Osteoblast (primary cell): ENCODE measurements at regions not wholly inside any gene's neighbourhood (a gene's known extent, or its start where the extent isn't known, plus 50 kb on each side); places are given as distances from the start of the nearest gene placed in this dataset.

Experiments
- DNase-seq: peaks from one replicate; pipeline ENCODE4 v3.0.0; 2011; ENCODE audit warnings: low spot score, mixed read lengths; ENCODE audit not compliant: insufficient read length; ENCODE audit errors: missing footprints
- H2AFZ ChIP-seq: 2 replicates; pipeline ENCODE4 v1.6.0; 2011; ENCODE audit warnings: mild to moderate bottlenecking, low read length
- H3K27ac ChIP-seq: 2 replicates; pipeline ENCODE4 v1.5.1; 2011; ENCODE audit warnings: mild to moderate bottlenecking, low read depth, low read length, moderate library complexity
- H3K27me3 ChIP-seq: 2 replicates; pipeline ENCODE4 v1.6.0; 2012; ENCODE audit warnings: mild to moderate bottlenecking, control low read depth, inconsistent platforms, low read length, moderate library complexity; ENCODE audit not compliant: insufficient read depth
- H3K36me3 ChIP-seq: 2 replicates; pipeline ENCODE4 v1.5.1; 2011; ENCODE audit warnings: mild to moderate bottlenecking, low read length, control low read depth, moderate library complexity; ENCODE audit not compliant: insufficient read depth
- H3K4me1 ChIP-seq: 2 replicates; pipeline ENCODE4 v1.5.1; 2011; ENCODE audit warnings: mild to moderate bottlenecking, low read length, control low read depth, moderate library complexity; ENCODE audit not compliant: insufficient read depth
- H3K4me2 ChIP-seq: 2 replicates; pipeline ENCODE4 v1.6.0; 2011; ENCODE audit warnings: mild to moderate bottlenecking, low read length; ENCODE audit not compliant: insufficient read depth
- H3K4me3 ChIP-seq: fragments of 200-600 bp; sonication (generic); 3 replicates; pipeline ENCODE4 v1.5.1; 2012; ENCODE audit warnings: mild to moderate bottlenecking, low read length, inconsistent platforms; ENCODE audit not compliant: insufficient read depth
- H3K79me2 ChIP-seq: 2 replicates; pipeline ENCODE4 v1.6.0; 2012; ENCODE audit warnings: mild to moderate bottlenecking, low read length, control low read depth, inconsistent platforms; ENCODE audit not compliant: insufficient read depth
- H3K9me3 ChIP-seq: 2 replicates; pipeline ENCODE4 v1.5.1; 2011; ENCODE audit warnings: low read depth, low read length, control low read depth
- H4K20me1 ChIP-seq: 2 replicates; pipeline ENCODE4 v1.6.0; 2012; ENCODE audit warnings: mild to moderate bottlenecking, low read length, control low read depth; ENCODE audit not compliant: insufficient read depth
- TF ChIP-seq, protein P1 (sequence below): IDR thresholded peaks from 2 replicates; pipeline ENCODE4 v1.5.1; 2011; ENCODE audit warnings: mild to moderate bottlenecking, low read depth, low read length, moderate library complexity; ENCODE audit errors: extremely low read depth

GRCh38 chr2:33822964-33823363, 223.9 kb upstream of the FAM98A start:
- no peaks in the 10 kb centered on the region for H3K4me1 ChIP-seq
- H3K36me3 ChIP-seq: no peaks in the 10 kb centered on the region
- no peak overlapping the region for H3K4me3 ChIP-seq
- no peak for DNase-seq
- TF ChIP-seq, protein P1, sequence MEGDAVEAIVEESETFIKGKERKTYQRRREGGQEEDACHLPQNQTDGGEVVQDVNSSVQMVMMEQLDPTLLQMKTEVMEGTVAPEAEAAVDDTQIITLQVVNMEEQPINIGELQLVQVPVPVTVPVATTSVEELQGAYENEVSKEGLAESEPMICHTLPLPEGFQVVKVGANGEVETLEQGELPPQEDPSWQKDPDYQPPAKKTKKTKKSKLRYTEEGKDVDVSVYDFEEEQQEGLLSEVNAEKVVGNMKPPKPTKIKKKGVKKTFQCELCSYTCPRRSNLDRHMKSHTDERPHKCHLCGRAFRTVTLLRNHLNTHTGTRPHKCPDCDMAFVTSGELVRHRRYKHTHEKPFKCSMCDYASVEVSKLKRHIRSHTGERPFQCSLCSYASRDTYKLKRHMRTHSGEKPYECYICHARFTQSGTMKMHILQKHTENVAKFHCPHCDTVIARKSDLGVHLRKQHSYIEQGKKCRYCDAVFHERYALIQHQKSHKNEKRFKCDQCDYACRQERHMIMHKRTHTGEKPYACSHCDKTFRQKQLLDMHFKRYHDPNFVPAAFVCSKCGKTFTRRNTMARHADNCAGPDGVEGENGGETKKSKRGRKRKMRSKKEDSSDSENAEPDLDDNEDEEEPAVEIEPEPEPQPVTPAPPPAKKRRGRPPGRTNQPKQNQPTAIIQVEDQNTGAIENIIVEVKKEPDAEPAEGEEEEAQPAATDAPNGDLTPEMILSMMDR: no peak
- no peaks in the 10 kb centered on the region for H4K20me1 ChIP-seq
- no peaks in the 10 kb centered on the region for H3K27me3 ChIP-seq
- no peak overlapping the region for H3K4me2 ChIP-seq
- no peak overlapping the region for H3K27ac ChIP-seq
- no peaks in the 10 kb centered on the region for H3K79me2 ChIP-seq
- no peak overlapping the region for H2AFZ ChIP-seq
- no peaks in the 10 kb centered on the region for H3K9me3 ChIP-seq

GRCh38 chr2:33812707-33813106, 213.6 kb upstream of the FAM98A start:
- Histone ChIP-seq H3K27ac (no peak overlapping the region), H3K4me2 (no peak overlapping the region), H3K9me3 (no peaks in the 10 kb centered on the region), H3K4me1 (no peaks in the 10 kb centered on the region), H3K36me3 (no peaks in the 10 kb centered on the region), H3K27me3 (no peaks in the 10 kb centered on the region), H2AFZ (no peak overlapping the region), H3K4me3 (no peak overlapping the region), H3K79me2 (no peaks in the 10 kb centered on the region), H4K20me1 (no peaks in the 10 kb centered on the region)
- TF ChIP-seq, protein P1: no peak
- no peak for DNase-seq

- no peaks in the 10 kb centered on the region for H3K36me3 ChIP-seq
- H2AFZ ChIP-seq: no peak overlapping the region
- TF ChIP-seq, protein P1: no peak
- H3K9me3 ChIP-seq: no peaks in the 10 kb centered on the region
- H3K27ac ChIP-seq: no peak overlapping the region
- no peaks in the 10 kb centered on the region for H3K79me2 ChIP-seq
- no peak for DNase-seq
- no peaks in the 10 kb centered on the region for H3K27me3 ChIP-seq
- H4K20me1 ChIP-seq: no peaks in the 10 kb centered on the region
- no peaks in the 10 kb centered on the region for H3K4me1 ChIP-seq
- no peak overlapping the region for H3K4me3 ChIP-seq
- no peak overlapping the region for H3K4me2 ChIP-seq
These were observed 211.1 kb upstream of the FAM98A start for GRCh38 chr2:33810046-33810835.

- Histone ChIP-seq H3K4me2 (no peak overlapping the region), H3K27ac (no peak overlapping the region), H2AFZ (no peak overlapping the region), H3K4me3 (no peak overlapping the region), H3K79me2 (no peaks in the 10 kb centered on the region), H3K4me1 (no peaks in the 10 kb centered on the region), H3K9me3 (no peaks in the 10 kb centered on the region), H3K36me3 (no peaks in the 10 kb centered on the region), H3K27me3 (no peaks in the 10 kb centered on the region), H4K20me1 (no peaks in the 10 kb centered on the region)
- TF ChIP-seq, protein P1: no peak
- DNase-seq: no peak
These were observed 206.9 kb upstream of the FAM98A start for GRCh38 chr2:33806041-33806440.
